OCI-M1 (cell line): ENCODE measurements at regions not wholly inside any gene's neighbourhood (a gene's known extent, or its start where the extent isn't known, plus 50 kb on each side); places are given as distances from the start of the nearest gene placed in this dataset.
A peak's percentile ranks its signal among the peaks of the same experiment; 100 is the strongest.
"Not testable (repeated sequence)": the region's sequence is repeated elsewhere in the genome, so short reads cannot be mapped to it uniquely, and the experiment has no call there.

Source experiments
- DNase-seq: peaks from one replicate; lab custom pipeline; 2025; lab: John Stamatoyannopoulos, UW

- DNase-seq: peak; percentile 58
Measured at GRCh38 chr15:34700891-34701427, 53.8 kb downstream of the GJD2 start.

- DNase-seq: no peak
Measured at GRCh38 chr15:34699968-34700640, 54.7 kb downstream of the GJD2 start.

DNA sequence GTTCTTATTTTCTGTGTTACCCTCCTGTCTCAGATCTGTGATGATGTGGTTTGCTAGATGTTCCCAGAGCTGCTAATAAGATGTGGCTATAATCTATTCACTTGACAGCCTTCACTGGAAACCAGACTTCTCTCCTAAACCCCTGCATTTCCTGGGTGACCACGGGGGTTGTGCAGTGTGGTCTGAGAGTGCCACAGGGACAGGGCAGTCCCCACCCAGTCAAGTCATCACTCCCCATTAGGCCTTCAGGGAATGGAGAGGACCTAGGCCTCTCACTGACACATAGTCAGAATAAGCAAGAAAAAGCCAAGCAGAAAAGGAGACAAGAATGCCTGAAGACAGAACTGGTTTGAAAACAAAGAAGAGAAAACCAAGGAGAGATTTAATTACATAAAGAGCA is 58.3 kb downstream of the GJD2 start:
- no peak for DNase-seq

- DNase-seq: no peak
Measured at GRCh38 chr15:34693053-34693744, 61.6 kb downstream of the GJD2 start.

- peak; percentile 36 for DNase-seq
Measured at GRCh38 chr15:34691034-34691433, 63.8 kb downstream of the GJD2 start.

- DNase-seq: no peak
Measured at GRCh38 chr15:34688699-34689098, 66.1 kb downstream of the GJD2 start.

DNA sequence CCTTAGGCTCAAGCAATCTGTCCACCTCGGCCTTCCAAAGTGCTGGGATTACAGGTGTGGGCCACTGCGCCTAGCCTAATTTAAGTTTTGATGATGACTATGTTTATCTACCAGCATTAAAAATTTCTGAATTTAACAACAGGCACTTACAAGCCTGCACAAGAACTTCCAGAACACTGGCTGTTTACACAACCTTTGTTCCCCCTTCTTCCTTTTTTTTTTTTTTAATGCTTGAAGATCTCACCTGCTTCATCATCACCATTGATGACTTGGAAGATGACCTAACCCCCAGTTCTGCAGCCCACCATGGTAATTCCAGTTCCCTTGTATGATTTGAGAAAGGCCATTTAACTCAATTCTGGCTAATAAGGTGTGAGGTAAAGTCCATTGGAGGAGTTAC is 70.4 kb downstream of the GJD2 start:
- no peak for DNase-seq

DNA sequence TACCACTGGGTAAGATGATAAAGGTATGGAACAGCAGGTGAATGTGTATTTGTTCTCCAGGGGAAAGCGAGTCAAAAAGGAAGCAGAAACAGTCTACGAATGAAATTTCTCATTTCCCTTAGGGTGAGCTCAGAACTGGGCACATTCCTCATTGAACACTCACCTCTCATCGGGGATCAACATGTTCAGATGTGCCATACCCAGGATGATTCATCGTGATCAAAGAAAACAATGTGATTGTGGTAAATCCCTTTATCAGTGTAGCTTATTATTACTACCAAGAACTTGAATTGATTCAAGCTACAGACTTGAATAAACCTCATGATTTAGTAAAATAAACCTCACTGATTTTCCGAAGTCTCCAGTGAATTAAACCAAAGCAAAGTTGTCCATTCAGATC is 72.1 kb downstream of the GJD2 start:
- DNase-seq: no peak

DNA sequence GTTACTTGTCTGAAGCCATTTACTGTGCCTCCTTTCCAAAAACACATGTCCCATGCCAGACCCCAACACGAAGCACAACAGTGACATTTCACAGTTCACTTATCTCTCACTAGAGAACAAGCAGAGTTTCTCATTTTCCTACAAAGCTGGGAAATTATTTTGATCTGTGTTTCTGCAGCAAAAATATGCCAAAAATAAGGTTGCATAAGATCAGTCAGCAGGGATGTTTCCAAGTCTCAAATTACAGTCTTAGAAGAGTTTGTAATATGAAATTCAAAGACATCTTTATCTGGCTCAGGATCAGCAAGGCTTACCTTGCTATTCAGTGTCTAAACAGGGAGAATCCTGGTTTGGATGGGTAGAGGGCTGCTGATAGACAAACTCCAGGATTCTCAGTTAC is 75.5 kb downstream of the GJD2 start:
- no peak for DNase-seq

- DNase-seq: no peak
Measured at GRCh38 chr15:34673241-34673640, 81.6 kb downstream of the GJD2 start.

DNA sequence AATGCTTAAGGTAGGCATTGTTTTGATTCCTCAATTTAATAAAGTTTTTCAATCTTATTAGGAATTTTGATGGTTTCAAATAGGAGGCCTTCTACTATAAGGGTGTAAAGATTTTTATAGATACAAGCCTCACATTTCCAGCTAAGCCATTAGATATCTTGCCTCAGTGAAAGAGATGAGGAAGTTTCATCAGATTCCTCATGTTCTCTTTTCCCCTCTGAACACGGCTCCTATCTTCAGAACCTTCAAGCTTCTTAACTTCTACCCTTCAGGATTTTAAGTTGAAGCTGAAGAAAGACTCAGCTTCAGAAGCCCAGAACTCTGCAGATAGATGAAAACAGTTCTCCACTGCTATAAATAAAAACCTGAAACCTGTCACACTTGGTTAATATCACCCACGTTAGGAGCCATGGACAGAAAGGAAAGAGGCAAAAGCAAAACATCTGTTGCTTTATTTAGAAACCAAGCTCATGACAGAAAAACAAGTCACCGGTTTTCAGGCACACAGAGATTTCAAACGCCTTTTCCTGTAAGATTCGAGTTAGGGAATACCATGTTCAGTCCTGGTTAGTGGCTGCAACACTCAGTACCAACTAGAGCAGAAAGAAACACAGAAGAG is 82.2 kb upstream of the GOLGA8B start:
- peak; percentile 60 for DNase-seq

DNA sequence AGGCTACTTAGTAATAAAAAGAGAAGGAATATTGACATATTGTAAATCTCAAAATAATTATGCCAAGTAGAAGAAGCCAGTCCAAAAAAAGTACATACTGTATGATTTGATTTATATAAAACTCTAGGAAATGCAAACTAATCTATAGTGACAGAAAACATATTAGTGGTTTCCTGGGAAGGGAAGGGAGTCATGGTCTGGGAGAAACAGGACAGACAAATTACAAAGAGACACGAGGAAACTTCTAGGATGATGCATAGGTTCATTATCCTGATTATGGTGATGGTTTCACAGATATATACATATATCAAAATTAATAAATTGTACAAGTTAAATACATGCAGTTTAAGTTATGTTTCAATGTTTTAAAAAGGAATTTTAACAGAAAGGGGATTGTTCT is 81.0 kb upstream of the GOLGA8B start:
- no peak for DNase-seq

- DNase-seq: peak; percentile 10
Measured at GRCh38 chr15:34663101-34663500, 79.7 kb upstream of the GOLGA8B start.

DNA sequence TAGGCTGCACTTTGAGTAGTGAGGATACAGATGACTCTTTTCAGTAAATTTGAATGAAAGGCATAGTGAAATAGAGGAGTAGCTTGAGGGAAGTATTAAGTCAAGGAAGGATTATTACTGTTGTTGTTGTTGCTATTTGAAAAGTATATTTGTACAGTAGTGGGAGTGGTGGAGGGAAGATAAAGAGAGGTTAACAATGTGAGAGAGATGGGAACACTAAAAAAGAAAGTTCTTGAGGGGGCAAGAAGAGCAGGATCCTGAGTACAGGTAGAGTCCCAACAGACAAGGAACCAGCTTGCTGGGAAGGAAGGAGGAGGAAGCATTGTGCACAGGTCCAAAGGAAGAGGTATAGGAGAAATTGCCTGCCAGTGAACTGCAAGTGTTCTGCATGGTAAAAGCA is 75.6 kb upstream of the GOLGA8B start:
- DNase-seq: no peak

DNA sequence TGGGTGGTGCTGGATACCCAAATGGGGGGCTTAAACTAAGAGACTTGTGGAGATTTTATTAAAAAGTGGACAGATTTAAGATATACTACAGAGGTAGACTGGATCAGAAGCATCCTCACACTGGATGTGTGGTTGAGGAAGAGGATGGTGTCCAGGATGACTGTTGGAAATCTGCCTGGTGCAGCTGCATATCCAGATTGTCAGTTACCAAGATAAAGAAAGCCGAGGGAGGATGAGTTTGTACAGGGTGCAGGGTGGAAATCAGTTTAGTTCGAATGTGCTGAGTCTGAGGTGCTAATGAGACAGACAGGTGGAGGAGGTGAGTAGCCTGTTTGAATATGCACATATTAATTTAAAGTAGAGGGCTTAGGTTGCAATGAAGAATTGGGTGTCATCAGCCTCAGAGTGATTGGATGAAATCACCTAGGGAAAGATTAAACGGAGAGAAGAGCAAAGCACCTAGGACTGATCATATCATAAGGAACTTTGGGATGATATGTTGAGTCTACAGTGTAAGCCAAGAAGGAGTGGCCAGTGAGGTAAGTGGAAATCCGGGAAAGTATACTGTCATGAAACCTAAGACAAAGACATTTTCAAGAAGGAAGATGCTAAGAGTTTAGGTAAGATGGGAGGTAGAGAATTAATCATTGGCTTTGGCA is 74.1 kb upstream of the GOLGA8B start:
- peak; percentile 48 for DNase-seq

GRCh38 chr15:34656005-34656796 is 72.8 kb upstream of the GOLGA8B start:
- DNase-seq: peak; percentile 30

DNA sequence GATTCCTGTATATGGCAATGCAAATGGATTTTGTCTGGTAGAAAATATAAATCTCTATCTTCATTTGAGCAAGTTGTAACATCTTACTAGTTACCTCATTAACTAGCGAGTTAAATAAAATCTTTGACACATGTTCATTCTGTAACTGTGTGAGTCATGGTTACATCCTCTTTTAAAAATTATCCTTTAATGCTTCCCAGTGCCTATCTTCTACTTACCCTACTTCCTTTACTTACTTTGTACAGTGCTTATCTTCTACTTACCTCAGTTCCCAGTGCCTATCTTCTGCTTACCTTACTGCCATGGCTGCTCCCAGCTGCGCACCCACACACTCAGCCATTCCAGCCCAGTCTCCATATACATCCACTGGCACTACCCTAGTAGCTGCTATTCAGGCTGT is 71.9 kb upstream of the GOLGA8B start:
- DNase-seq: peak; percentile 73

DNA sequence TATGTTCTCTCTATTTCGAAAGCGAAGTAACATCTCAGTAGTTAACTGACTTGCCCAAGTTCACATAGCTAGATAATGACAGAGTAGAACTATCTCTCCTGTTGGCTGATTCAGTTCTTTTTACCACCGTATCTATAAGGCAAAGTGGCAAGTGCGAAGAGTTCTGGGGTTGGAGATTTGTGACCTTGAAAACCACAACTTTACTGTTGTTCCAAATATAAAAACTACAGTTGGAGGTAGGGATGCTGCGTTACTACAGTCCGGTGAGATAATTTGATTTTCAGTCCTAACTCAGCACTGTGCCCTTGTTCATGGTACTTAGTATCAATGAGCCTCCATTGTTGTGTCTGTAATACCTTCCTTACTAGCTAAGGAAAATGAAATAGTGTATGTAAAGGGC is 71.2 kb upstream of the GOLGA8B start:
- peak; percentile 93 for DNase-seq

DNA sequence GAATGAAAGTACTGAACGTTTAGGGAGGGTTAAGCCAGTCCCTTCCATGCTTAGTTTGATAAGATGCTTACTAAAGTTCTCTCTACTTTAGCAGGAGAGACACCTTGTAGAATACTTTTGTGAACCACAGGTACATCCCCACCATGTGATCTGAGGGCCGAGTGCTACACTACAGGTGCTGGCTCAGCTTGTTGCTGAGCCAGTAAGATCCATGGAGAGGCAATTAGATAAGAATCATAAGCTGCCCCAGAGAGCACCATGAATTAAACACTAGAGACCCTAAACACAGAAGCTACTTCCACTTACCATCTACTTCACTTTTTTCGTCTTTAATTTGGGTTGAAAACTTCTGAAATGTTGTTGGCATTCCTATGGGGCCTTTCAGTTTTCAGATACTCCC is 70.5 kb upstream of the GOLGA8B start:
- peak; percentile 85 for DNase-seq

GRCh38 chr15:34653326-34653725 is 69.9 kb upstream of the GOLGA8B start:
- DNase-seq: not testable (repeated sequence)

DNA sequence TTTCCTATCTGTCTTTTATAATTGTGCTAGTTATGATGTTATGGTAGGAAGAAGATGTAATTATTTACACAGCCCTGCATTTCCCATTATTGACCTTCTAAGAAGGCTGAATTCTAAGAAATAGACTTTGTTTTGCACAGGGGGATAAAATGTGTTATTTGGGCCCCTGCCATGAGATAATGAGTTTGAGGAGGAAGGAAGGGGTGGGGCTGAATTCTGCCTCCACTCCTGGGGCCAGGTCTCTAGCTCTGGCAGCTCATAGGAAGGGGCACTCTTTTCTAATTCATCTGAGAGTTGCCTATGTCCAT is 69.2 kb upstream of the GOLGA8B start:
- peak; percentile 94 for DNase-seq
